ENCODE measurements at regions not wholly inside any gene's neighbourhood (a gene's known extent, or its start where the extent isn't known, plus 50 kb on each side); places are given as distances from the start of the nearest gene placed in this dataset.

DNA sequence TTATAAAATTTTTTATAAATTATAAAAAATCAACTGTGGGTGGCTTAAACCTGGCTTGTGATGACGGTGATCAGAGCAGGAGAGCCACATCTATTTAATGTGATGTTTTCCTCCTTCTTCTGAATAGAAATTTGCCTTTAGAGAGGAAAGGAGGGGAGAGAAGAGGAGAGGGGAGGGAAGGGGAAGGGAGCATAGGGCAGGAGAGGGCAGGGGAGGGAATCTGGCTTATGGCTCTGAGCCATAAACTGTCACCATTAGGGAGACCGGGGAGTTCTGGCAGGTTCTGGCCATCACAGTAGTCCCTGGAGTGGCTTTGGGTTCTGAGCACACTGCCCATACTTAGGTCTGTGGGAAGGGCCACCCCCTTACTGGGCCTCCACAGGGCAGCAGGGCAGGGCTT, 167.8 kb downstream of the ENGASE start:
- H3K4me1 Mint-ChIP-seq (ENCODE audit: low read depth), result no peaks in the 10 kb centered on the region
- ChIA-PET POLR2A (no interaction called here), CTCF (no interaction called here)
- H3K36me3 Mint-ChIP-seq (ENCODE audit: low read depth), result no peaks in the 10 kb centered on the region
- H3K4me3 Mint-ChIP-seq, result no peak overlapping the region
- DNase-seq (no peak), ATAC-seq (no peak)
- no peak overlapping the region for H3K27ac Mint-ChIP-seq
- H3K27me3 Mint-ChIP-seq (ENCODE audit: low read depth), result no peaks in the 10 kb centered on the region
- H3K9me3 Mint-ChIP-seq (ENCODE audit: insufficient read depth), result no peaks in the 10 kb centered on the region

- H3K36me3 Mint-ChIP-seq (ENCODE audit: low read depth), result no peaks in the 10 kb centered on the region
- no peak overlapping the region for H3K27ac Mint-ChIP-seq
- ATAC-seq (no peak), DNase-seq (no peak)
- no peaks in the 10 kb centered on the region for H3K9me3 Mint-ChIP-seq (ENCODE audit: insufficient read depth)
- H3K27me3 Mint-ChIP-seq (ENCODE audit: low read depth), result no peaks in the 10 kb centered on the region
- POLR2A ChIA-PET, result no interaction called here
- CTCF ChIA-PET, result no interaction called here
- H3K4me3 Mint-ChIP-seq, result no peak overlapping the region
- H3K4me1 Mint-ChIP-seq (ENCODE audit: low read depth), result no peaks in the 10 kb centered on the region
Measured at GRCh38 chr17:79241616-79242015, 167.0 kb downstream of the ENGASE start.

DNA sequence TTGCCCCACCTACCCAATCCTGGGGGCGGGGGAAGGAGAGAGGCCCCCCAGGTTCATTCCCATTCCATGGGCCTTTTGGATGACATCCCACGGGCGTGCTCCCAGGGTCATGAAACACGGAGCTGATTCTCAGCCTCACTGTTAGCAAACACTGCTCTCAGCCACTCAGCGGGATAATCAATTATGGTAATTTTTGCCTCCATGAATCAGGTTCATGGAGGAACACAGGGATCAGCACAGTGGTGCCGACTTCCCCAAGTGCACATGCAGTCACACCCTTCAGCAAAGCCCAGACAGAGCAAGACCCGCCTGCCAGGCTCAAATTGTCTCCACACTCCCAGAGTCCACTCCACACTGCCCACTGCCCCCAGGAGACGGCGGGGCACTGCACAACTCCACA, 164.6 kb downstream of the ENGASE start:
- Mint-ChIP-seq H3K27ac (no peak overlapping the region), H3K4me1 (ENCODE audit: low read depth) (no peaks in the 10 kb centered on the region), H3K9me3 (ENCODE audit: insufficient read depth) (no peaks in the 10 kb centered on the region), H3K4me3 (no peak overlapping the region), H3K36me3 (ENCODE audit: low read depth) (no peaks in the 10 kb centered on the region), H3K27me3 (ENCODE audit: low read depth) (no peaks in the 10 kb centered on the region)
- ATAC-seq, result no peak
- POLR2A ChIA-PET, result no interaction called here
- no peak for DNase-seq
- CTCF ChIA-PET, result no interaction called here

- Mint-ChIP-seq H3K4me1 (ENCODE audit: low read depth) (no peaks in the 10 kb centered on the region), H3K36me3 (ENCODE audit: low read depth) (no peaks in the 10 kb centered on the region), H3K9me3 (ENCODE audit: insufficient read depth) (no peaks in the 10 kb centered on the region), H3K4me3 (no peak overlapping the region), H3K27ac (no peak overlapping the region), H3K27me3 (ENCODE audit: low read depth) (no peaks in the 10 kb centered on the region)
- no peak for DNase-seq
- no peak for ATAC-seq
- CTCF ChIA-PET, result no interaction called here
- POLR2A ChIA-PET, result interaction anchor here (0.6 kb wide), 2 partner anchors 84 to 143 kb away, joined by 3 read pairs; no protein-coding TSS in a partner anchor
Measured at GRCh38 chr17:79237448-79238053, 162.9 kb downstream of the ENGASE start.

GRCh38 chr17:79235808-79236207, 161.2 kb downstream of the ENGASE start:
- CTCF ChIA-PET, result no interaction called here
- H3K4me1 Mint-ChIP-seq (ENCODE audit: low read depth), result no peaks in the 10 kb centered on the region
- POLR2A ChIA-PET, result no interaction called here
- H3K4me3 Mint-ChIP-seq, result no peak overlapping the region
- no peaks in the 10 kb centered on the region for H3K36me3 Mint-ChIP-seq (ENCODE audit: low read depth)
- no peak overlapping the region for H3K27ac Mint-ChIP-seq
- H3K9me3 Mint-ChIP-seq (ENCODE audit: insufficient read depth), result no peaks in the 10 kb centered on the region
- ATAC-seq (no peak), DNase-seq (no peak)
- no peaks in the 10 kb centered on the region for H3K27me3 Mint-ChIP-seq (ENCODE audit: low read depth)

DNA sequence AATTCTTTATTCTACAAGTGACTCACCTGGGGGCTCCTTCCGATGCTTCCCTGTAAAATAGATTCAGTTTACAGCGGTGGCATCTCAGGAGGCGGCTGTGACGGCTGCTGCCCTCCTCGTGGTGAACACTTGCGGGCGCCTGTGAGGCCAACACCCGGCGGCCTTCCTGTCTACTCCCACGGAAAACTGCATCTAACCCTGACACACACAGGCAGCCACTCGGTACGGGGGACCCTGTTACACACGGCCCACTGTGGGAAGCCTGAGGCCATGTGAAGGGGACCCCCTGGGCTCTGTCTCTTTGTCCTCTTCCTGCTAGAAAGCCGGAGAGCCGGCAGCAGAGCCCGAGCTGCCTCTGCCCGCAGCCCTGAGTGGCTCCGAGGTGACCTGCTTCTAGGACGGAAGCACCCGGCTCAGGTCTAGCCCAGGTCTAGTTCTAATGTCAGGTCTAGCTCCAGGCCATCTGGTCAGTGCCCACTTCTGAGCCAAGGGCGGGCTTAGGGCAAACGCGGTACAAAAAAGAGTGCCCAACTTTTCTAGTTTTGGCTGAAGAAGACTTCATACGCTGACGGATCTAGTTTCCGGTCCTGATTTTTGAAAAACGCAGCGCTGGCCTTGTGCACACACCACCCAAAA, 159.4 kb downstream of the ENGASE start:
- DNase-seq, result no peak
- ChIA-PET CTCF (no interaction called here), POLR2A (no interaction called here)
- no peak for ATAC-seq
- Mint-ChIP-seq H3K9me3 (ENCODE audit: insufficient read depth) (no peaks in the 10 kb centered on the region), H3K27me3 (ENCODE audit: low read depth) (no peaks in the 10 kb centered on the region), H3K36me3 (ENCODE audit: low read depth) (no peaks in the 10 kb centered on the region), H3K4me3 (no peak overlapping the region), H3K4me1 (ENCODE audit: low read depth) (no peaks in the 10 kb centered on the region), H3K27ac (no peak overlapping the region)

DNA sequence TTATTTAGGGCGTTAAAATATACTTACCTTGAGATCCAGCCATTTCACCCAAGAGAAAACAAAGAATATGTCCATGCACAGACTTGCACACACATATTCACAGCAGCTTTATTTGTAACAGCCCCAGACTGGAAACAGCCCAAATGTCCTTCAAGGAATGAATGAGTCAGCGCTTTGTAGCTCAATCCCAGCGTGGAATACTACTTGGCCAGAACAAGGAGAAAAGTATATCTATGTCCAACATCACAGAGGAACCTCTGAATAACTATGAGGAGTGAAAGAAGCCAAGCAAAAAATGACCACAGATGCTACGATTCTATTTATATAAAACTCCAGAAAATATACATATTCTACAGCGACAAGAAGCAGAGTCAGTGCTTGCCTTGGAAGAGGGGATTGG, 158.3 kb downstream of the ENGASE start:
- ATAC-seq (no peak), DNase-seq (no peak)
- no peaks in the 10 kb centered on the region for H3K36me3 Mint-ChIP-seq (ENCODE audit: low read depth)
- H3K27me3 Mint-ChIP-seq (ENCODE audit: low read depth), result no peaks in the 10 kb centered on the region
- ChIA-PET POLR2A (no interaction called here), CTCF (no interaction called here)
- H3K4me1 Mint-ChIP-seq (ENCODE audit: low read depth), result no peaks in the 10 kb centered on the region
- H3K9me3 Mint-ChIP-seq (ENCODE audit: insufficient read depth), result no peaks in the 10 kb centered on the region
- no peak overlapping the region for H3K27ac Mint-ChIP-seq
- no peak overlapping the region for H3K4me3 Mint-ChIP-seq

GRCh38 chr17:79231766-79232287, 157.2 kb downstream of the ENGASE start:
- H3K27ac Mint-ChIP-seq, result no peak overlapping the region
- ChIA-PET CTCF (no interaction called here), POLR2A (interaction anchor here (0.6 kb wide), 1 partner anchor 27 kb away, joined by 3 read pairs; no protein-coding TSS in a partner anchor)
- no peak for DNase-seq
- H3K4me3 Mint-ChIP-seq, result no peak overlapping the region
- H3K36me3 Mint-ChIP-seq (ENCODE audit: low read depth), result no peaks in the 10 kb centered on the region
- no peaks in the 10 kb centered on the region for H3K4me1 Mint-ChIP-seq (ENCODE audit: low read depth)
- no peaks in the 10 kb centered on the region for H3K9me3 Mint-ChIP-seq (ENCODE audit: insufficient read depth)
- H3K27me3 Mint-ChIP-seq (ENCODE audit: low read depth), result no peaks in the 10 kb centered on the region
- ATAC-seq, result no peak

DNA sequence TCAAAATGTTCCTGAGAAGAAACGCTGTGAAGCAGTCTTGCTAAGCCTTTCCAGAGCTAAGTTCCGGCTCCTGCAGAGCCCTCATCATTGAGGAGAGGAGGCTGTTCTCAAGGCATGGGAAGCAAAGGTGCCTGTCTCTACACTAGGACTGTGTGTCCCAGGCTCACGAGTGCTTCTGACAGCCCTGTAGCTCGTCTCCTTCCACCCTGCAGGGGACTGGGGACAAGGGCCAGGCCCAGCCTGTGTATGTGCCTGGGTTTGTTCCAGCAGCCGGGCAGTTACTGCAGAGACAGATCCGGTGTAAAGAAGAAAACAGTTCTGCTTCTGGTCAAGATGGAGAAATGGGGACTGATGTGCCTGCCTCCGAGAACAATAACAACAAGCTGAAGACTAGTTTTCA, 156.0 kb downstream of the ENGASE start:
- Mint-ChIP-seq H3K4me1 (ENCODE audit: low read depth) (no peaks in the 10 kb centered on the region), H3K27ac (no peak overlapping the region), H3K9me3 (ENCODE audit: insufficient read depth) (no peaks in the 10 kb centered on the region), H3K27me3 (ENCODE audit: low read depth) (no peaks in the 10 kb centered on the region), H3K4me3 (no peak overlapping the region), H3K36me3 (ENCODE audit: low read depth) (no peaks in the 10 kb centered on the region)
- ATAC-seq (no peak), DNase-seq (no peak)
- ChIA-PET POLR2A (no interaction called here), CTCF (no interaction called here)

- CTCF ChIA-PET, result no interaction called here
- ATAC-seq, result no peak
Measured at GRCh38 chr17:79226037-79226436, 151.4 kb downstream of the ENGASE start.

DNA sequence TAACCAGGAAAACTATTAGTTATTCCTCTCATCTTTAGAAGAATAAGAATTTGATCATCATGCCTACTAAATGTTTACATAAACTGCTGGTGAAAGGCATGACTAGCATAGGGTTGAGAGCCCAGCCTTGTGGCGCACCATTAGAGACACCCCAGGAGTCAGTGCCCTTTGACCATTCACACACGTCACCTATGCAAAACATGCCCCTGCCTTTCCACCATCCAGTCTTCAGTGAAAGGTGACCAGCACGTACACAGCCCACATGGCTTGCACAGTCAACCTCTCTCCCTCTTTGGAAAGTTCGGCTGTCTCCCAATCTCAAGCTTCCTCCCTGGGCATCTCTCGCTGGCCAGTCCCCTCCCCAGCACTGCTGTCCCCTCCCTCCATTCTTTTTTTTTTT, 150.3 kb downstream of the ENGASE start:
- ATAC-seq, result no peak
- CTCF ChIA-PET, result no interaction called here
- H3K27ac Mint-ChIP-seq, result no peak overlapping the region
- peaks cover 14% of the 10 kb centered on the region for H3K27me3 Mint-ChIP-seq (ENCODE audit: low read depth)
- POLR2A ChIA-PET, result no interaction called here
- no peaks in the 10 kb centered on the region for H3K9me3 Mint-ChIP-seq (ENCODE audit: insufficient read depth)
- H3K4me1 Mint-ChIP-seq (ENCODE audit: low read depth), result peaks cover 4% of the 10 kb centered on the region
- DNase-seq, result no peak
- no peaks in the 10 kb centered on the region for H3K36me3 Mint-ChIP-seq (ENCODE audit: low read depth)
- H3K4me3 Mint-ChIP-seq, result no peak overlapping the region

More at GRCh38 chr17:79226037-79226436, 151.4 kb downstream of the ENGASE start:
- POLR2A ChIA-PET, result no interaction called here
- Mint-ChIP-seq H3K36me3 (ENCODE audit: low read depth) (no peaks in the 10 kb centered on the region), H3K4me1 (ENCODE audit: low read depth) (no peaks in the 10 kb centered on the region), H3K4me3 (no peak overlapping the region), H3K27me3 (ENCODE audit: low read depth) (peaks cover 8% of the 10 kb centered on the region), H3K27ac (no peak overlapping the region), H3K9me3 (ENCODE audit: insufficient read depth) (no peaks in the 10 kb centered on the region)
- no peak for DNase-seq

GRCh38 chr17:79224476-79224875, 149.9 kb downstream of the ENGASE start:
- POLR2A ChIA-PET, result no interaction called here
- no peak overlapping the region for H3K4me3 Mint-ChIP-seq
- no peak for ATAC-seq

GRCh38 chr17:79223953-79224352, 149.3 kb downstream of the ENGASE start:
- DNase-seq (no peak), ATAC-seq (no peak)
- Mint-ChIP-seq H3K4me1 (ENCODE audit: low read depth) (peaks cover 4% of the 10 kb centered on the region), H3K4me3 (no peak overlapping the region), H3K27ac (no peak overlapping the region), H3K36me3 (ENCODE audit: low read depth) (no peaks in the 10 kb centered on the region), H3K27me3 (ENCODE audit: low read depth) (peaks cover 18% of the 10 kb centered on the region), H3K9me3 (ENCODE audit: insufficient read depth) (no peaks in the 10 kb centered on the region)
- ChIA-PET CTCF (no interaction called here), POLR2A (no interaction called here)

More at GRCh38 chr17:79224476-79224875, 149.9 kb downstream of the ENGASE start:
- Mint-ChIP-seq H3K36me3 (ENCODE audit: low read depth) (no peaks in the 10 kb centered on the region), H3K9me3 (ENCODE audit: insufficient read depth) (no peaks in the 10 kb centered on the region), H3K27ac (no peak overlapping the region), H3K27me3 (ENCODE audit: low read depth) (peaks cover 14% of the 10 kb centered on the region), H3K4me1 (ENCODE audit: low read depth) (peaks cover 4% of the 10 kb centered on the region)
- no peak for DNase-seq
- CTCF ChIA-PET, result no interaction called here

Measured in activated CD8-positive, alpha-beta T cell treated with anti-CD3 and anti-CD28 coated beads, Interleukin-2, amount 10 ng/mL, durations not matched to agents 7 days and 5 days (primary cell).